ENCODE measurements at regions not wholly inside any gene's neighbourhood (a gene's known extent, or its start where the extent isn't known, plus 50 kb on each side); places are given as distances from the start of the nearest gene placed in this dataset.

DNA sequence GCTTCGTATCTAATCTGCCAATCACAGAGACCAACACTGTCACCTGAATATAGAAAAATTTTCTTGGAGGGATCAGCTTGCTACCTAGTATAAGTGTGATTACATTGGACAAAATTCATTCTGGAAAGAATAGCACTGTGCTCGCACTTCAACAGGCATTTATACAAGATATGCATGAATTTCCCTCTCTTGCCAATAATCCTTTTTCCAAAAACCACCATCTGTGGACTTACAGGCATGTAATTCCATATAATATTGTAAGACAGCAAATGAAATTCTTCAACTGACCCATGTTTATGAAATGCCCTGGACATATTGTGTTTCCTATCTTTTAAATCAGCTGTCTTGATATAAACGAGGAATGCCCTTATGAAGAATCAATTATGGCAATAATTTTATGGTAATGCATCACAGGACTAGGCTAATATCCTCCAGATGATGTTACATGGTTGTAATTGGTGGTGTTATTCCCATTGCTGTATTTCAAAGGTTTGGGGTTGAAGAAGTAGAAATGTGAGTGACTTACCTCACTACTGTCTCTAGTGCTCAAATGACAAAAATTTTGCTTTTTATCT is 861.4 kb upstream of the NECTIN3 start:
- TF ChIP-seq, protein P1, sequence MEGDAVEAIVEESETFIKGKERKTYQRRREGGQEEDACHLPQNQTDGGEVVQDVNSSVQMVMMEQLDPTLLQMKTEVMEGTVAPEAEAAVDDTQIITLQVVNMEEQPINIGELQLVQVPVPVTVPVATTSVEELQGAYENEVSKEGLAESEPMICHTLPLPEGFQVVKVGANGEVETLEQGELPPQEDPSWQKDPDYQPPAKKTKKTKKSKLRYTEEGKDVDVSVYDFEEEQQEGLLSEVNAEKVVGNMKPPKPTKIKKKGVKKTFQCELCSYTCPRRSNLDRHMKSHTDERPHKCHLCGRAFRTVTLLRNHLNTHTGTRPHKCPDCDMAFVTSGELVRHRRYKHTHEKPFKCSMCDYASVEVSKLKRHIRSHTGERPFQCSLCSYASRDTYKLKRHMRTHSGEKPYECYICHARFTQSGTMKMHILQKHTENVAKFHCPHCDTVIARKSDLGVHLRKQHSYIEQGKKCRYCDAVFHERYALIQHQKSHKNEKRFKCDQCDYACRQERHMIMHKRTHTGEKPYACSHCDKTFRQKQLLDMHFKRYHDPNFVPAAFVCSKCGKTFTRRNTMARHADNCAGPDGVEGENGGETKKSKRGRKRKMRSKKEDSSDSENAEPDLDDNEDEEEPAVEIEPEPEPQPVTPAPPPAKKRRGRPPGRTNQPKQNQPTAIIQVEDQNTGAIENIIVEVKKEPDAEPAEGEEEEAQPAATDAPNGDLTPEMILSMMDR (IDR thresholded peaks at IDR 0.05): no peak
- Histone ChIP-seq H3K27ac (no peak overlapping the region), H3K9me3 (no peaks in the 10 kb centered on the region), H3K4me3 (no peak overlapping the region), H3K27me3 (no peaks in the 10 kb centered on the region), H3K36me3 (no peaks in the 10 kb centered on the region), H3K4me1 (no peaks in the 10 kb centered on the region)
- no peak for DNase-seq (ENCODE audit: low spot score)

DNA sequence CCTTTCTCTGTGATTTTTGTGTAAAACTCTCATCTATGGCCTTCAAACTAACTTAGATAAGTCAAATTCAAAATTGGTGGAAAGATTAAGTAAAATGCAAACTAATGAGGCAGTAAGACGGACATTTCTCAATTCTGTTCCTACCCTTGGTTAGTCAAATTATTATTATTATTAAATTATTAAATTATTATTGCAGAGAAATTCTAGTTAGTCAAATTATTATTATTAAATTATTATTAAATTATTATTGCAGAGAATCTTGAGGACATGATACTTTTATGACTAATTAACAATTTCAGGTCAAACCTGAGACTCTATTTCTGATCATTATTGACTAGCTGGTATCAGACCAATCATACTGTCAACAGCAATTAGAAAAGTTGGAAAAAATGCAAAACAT is 845.0 kb upstream of the NECTIN3 start:
- TF ChIP-seq, protein P1 (IDR thresholded peaks at IDR 0.05): no peak
- no peak overlapping the region for H3K4me3 ChIP-seq
- no peaks in the 10 kb centered on the region for H3K9me3 ChIP-seq
- no peak for DNase-seq (ENCODE audit: low spot score)
- H3K36me3 ChIP-seq: no peaks in the 10 kb centered on the region
- H3K27me3 ChIP-seq: no peaks in the 10 kb centered on the region
- H3K27ac ChIP-seq: no peak overlapping the region
- H3K4me1 ChIP-seq: no peaks in the 10 kb centered on the region

DNA sequence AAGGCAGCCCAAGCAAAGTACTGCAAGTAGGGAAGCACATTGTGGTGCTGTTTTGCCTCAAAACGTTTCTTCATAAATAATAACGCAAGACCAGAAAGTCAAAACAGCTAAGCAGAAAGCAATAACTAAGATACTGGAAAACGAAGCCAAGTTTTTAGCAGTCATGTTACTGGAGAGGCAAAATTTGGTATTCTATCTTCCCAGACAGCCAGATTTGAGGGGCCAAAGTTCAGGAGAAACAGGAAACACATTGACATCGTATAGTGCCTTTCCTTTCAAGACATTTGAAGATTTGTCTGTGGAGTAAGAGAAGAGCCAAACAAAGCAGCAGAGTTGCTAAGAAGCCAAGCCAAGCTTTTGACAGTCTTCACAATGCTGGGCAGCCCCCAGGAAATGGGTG is 843.6 kb upstream of the NECTIN3 start:
- H3K4me3 ChIP-seq: no peak overlapping the region
- no peaks in the 10 kb centered on the region for H3K9me3 ChIP-seq
- no peaks in the 10 kb centered on the region for H3K27me3 ChIP-seq
- H3K27ac ChIP-seq: no peak overlapping the region
- H3K4me1 ChIP-seq: no peaks in the 10 kb centered on the region
- no peaks in the 10 kb centered on the region for H3K36me3 ChIP-seq
- TF ChIP-seq, protein P1 (IDR thresholded peaks at IDR 0.05): no peak
- DNase-seq (ENCODE audit: low spot score): no peak

DNA sequence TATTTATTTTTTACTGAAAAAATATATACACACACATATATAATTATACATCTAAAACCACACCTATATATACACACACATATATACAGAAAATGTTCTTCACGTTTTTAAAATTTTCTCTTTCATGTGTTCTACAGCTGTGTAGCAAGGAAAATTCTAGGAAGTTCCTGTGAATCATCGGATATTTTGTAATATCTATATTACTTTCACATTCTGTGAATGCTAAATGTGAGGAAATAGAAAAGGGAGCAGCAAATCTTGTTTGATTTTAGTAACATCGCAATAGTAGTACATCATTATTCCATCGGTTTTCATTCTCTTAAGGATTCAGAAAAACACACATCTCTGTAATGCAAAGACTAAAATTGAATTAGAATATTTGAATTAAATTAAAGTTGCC is 836.8 kb upstream of the NECTIN3 start:
- H3K36me3 ChIP-seq: no peaks in the 10 kb centered on the region
- DNase-seq (ENCODE audit: low spot score): no peak
- H3K27me3 ChIP-seq: no peaks in the 10 kb centered on the region
- H3K4me1 ChIP-seq: no peaks in the 10 kb centered on the region
- no peak overlapping the region for H3K27ac ChIP-seq
- no peak overlapping the region for H3K4me3 ChIP-seq
- TF ChIP-seq, protein P1 (IDR thresholded peaks at IDR 0.05): no peak
- H3K9me3 ChIP-seq: no peaks in the 10 kb centered on the region

DNA sequence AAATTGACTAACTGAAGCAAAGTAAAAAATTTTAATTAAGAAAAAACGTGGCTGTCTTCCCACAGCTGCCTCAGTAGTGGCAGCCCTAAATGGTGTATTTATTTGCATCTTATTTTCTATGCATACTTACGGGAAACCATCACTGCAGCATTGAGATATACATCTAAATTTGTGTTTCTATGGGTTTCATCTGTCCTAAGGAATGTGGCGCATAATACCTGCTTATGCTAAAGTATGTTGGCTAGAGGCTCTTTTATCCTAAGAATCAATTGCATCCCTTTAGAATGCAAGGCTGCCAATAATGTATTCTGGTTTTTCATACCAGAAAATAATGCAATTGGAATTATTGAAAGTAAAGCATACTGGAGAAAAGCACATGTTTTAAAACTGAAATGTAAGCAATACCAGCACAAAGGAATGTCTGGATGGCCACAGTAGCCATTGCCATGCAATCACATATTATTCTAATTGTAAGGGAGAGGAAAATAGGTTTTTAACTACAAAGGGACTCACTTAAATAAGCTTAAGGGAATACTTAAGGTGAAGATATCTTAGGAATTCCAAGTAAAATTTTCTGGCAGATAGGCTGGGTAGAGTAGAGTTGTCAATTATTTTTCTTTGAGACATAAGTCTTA is 834.5 kb upstream of the NECTIN3 start:
- Histone ChIP-seq H3K9me3 (no peaks in the 10 kb centered on the region), H3K36me3 (no peaks in the 10 kb centered on the region), H3K27ac (no peak overlapping the region), H3K27me3 (no peaks in the 10 kb centered on the region), H3K4me1 (no peaks in the 10 kb centered on the region), H3K4me3 (no peak overlapping the region)
- TF ChIP-seq, protein P1 (IDR thresholded peaks at IDR 0.05): no peak
- no peak for DNase-seq (ENCODE audit: low spot score)

DNA sequence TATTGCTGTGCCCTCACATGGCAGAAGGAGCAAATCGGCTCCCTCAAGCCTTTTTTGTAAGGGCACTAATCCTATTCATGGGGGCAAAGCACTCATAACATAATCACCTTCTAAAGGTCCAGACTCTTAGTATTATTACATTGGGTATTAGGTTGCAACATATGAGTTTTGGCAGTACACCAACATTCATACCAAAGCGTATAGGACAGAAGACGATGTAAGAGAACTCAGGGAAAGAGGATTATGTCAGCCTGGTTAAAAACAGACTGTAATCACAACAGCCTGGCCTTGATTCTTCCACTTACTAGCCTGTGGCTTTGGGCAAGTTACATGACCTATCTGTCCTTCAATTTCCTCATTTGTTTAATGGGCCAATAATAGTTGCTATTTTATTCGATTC is 828.5 kb upstream of the NECTIN3 start:
- no peak overlapping the region for H3K27ac ChIP-seq
- no peak for DNase-seq (ENCODE audit: low spot score)
- no peaks in the 10 kb centered on the region for H3K27me3 ChIP-seq
- TF ChIP-seq, protein P1 (IDR thresholded peaks at IDR 0.05): no peak
- no peak overlapping the region for H3K4me3 ChIP-seq
- no peaks in the 10 kb centered on the region for H3K4me1 ChIP-seq
- H3K36me3 ChIP-seq: no peaks in the 10 kb centered on the region
- no peaks in the 10 kb centered on the region for H3K9me3 ChIP-seq

Measured in right atrium auricular region (tissue), 2 donors.